Neural crest cell (in vitro differentiated cells): ENCODE measurements at regions not wholly inside any gene's neighbourhood (a gene's known extent, or its start where the extent isn't known, plus 50 kb on each side); places are given as distances from the start of the nearest gene placed in this dataset.

Experiments used
- DNase-seq: peaks from one replicate; pipeline ENCODE4 v3.0.0; 2021; ENCODE audit warnings: low read depth, mixed read lengths, low spot score
- H3K27ac Mint-ChIP-seq: one replicate; pipeline ENCODE4 v1.8.0; 2021; ENCODE audit warnings: mild to moderate bottlenecking, mixed read lengths; ENCODE audit not compliant: unreplicated experiment
- H3K27me3 Mint-ChIP-seq: 2 replicates; pipeline ENCODE4 v1.8.0; 2021; ENCODE audit warnings: low read depth, mild to moderate bottlenecking, mixed read lengths
- H3K36me3 Mint-ChIP-seq: 2 replicates; pipeline ENCODE4 v1.8.0; 2021; ENCODE audit warnings: low read depth, mild to moderate bottlenecking, mixed read lengths
- H3K4me1 Mint-ChIP-seq: 2 replicates; pipeline ENCODE4 v1.8.0; 2021; ENCODE audit warnings: mixed read lengths
- H3K4me3 Mint-ChIP-seq: one replicate; pipeline ENCODE4 v1.8.0; 2021; ENCODE audit warnings: mild to moderate bottlenecking, mixed read lengths
- H3K9me3 Mint-ChIP-seq: 2 replicates; pipeline ENCODE4 v1.8.0; 2021; ENCODE audit warnings: mixed read lengths
- TF ChIP-seq, protein P1 (sequence below): fragments of 200-600 bp; sonication (generic); conservative IDR thresholded peaks from 2 replicates; pipeline ENCODE4 v1.5.0; 2021; ENCODE audit warnings: antibody characterized with exemption, mild to moderate bottlenecking

- H3K27me3 Mint-ChIP-seq, result no peaks in the 10 kb centered on the region
- TF ChIP-seq, protein P1, sequence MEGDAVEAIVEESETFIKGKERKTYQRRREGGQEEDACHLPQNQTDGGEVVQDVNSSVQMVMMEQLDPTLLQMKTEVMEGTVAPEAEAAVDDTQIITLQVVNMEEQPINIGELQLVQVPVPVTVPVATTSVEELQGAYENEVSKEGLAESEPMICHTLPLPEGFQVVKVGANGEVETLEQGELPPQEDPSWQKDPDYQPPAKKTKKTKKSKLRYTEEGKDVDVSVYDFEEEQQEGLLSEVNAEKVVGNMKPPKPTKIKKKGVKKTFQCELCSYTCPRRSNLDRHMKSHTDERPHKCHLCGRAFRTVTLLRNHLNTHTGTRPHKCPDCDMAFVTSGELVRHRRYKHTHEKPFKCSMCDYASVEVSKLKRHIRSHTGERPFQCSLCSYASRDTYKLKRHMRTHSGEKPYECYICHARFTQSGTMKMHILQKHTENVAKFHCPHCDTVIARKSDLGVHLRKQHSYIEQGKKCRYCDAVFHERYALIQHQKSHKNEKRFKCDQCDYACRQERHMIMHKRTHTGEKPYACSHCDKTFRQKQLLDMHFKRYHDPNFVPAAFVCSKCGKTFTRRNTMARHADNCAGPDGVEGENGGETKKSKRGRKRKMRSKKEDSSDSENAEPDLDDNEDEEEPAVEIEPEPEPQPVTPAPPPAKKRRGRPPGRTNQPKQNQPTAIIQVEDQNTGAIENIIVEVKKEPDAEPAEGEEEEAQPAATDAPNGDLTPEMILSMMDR, result no peak
- H3K4me3 Mint-ChIP-seq, result no peak overlapping the region
- DNase-seq, result no peak
- no peaks in the 10 kb centered on the region for H3K9me3 Mint-ChIP-seq
- H3K36me3 Mint-ChIP-seq, result no peaks in the 10 kb centered on the region
- H3K4me1 Mint-ChIP-seq, result peaks cover 6% of the 10 kb centered on the region
- H3K27ac Mint-ChIP-seq, result no peak overlapping the region
These were observed 132.1 kb upstream of the SLC30A5 start for GRCh38 chr5:68961762-68962161.

DNA sequence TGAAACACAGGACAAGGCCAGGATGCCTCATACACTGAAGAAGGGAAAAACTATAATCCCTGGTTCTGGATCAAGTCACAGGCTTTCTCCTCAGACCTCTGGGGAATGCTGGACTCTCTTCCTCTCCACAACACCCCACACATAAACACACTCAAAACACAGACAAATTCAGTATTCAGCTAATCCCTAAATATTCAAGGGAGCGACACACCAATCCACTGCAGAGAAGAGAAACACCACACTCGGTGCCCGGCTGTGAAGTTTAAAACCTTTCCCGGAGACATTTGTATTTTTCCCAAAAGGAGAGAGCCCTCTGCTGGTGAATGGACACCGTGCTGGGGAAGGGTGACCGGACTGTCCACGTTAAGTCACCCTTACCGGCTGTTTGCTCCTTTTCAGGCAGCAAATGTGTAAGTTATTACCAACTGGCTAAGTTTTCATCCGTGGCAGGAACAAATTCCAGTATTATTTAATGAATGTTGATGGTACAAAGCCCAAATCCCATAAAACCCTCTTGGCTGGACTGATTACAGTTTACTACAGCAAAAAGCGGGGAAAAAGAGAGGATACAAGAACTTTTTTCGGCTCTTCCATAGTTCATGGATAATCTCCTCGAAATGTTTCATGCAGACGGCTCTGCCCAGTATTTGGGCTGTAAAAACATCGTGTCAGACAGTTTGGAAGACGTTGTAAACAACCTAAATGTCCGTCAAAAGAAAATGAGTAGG, 130.9 kb upstream of the SLC30A5 start:
- no peak overlapping the region for H3K4me3 Mint-ChIP-seq
- H3K4me1 Mint-ChIP-seq, result peaks cover 6% of the 10 kb centered on the region
- H3K27ac Mint-ChIP-seq, result peak overlapping the region; percentile 91
- H3K27me3 Mint-ChIP-seq, result no peaks in the 10 kb centered on the region
- H3K36me3 Mint-ChIP-seq, result no peaks in the 10 kb centered on the region
- no peaks in the 10 kb centered on the region for H3K9me3 Mint-ChIP-seq
- peak; percentile 71 for DNase-seq
- TF ChIP-seq, protein P1, result peak; percentile 89

DNA sequence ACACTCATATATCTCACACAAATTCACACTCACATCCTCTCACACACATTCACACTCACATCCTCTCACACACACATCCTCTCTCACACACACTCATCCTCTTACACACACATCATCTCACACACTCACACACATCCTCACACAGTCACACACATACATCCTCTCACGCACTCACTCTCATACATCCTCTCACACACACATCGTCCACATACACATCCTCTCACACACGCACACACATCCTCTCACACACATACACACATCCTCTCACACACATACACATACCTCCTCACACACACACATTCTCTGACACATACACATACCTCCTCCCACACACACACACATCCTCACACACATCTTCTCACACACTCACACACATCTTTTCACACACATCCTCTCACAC, 129.1 kb upstream of the SLC30A5 start:
- no peaks in the 10 kb centered on the region for H3K27me3 Mint-ChIP-seq
- no peaks in the 10 kb centered on the region for H3K36me3 Mint-ChIP-seq

GRCh38 chr5:68965926-68966325, 127.9 kb upstream of the SLC30A5 start:
- TF ChIP-seq, protein P1, result no peak
- Mint-ChIP-seq H3K27me3 (no peaks in the 10 kb centered on the region), H3K36me3 (no peaks in the 10 kb centered on the region), H3K9me3 (no peaks in the 10 kb centered on the region), H3K27ac (no peak overlapping the region), H3K4me3 (no peak overlapping the region), H3K4me1 (peaks cover 6% of the 10 kb centered on the region)
- DNase-seq, result no peak

More for the DNA sequence above, 129.1 kb upstream of the SLC30A5 start:
- TF ChIP-seq, protein P1, result no peak
- no peaks in the 10 kb centered on the region for H3K9me3 Mint-ChIP-seq
- H3K27ac Mint-ChIP-seq, result no peak overlapping the region
- no peak overlapping the region for H3K4me3 Mint-ChIP-seq
- peaks cover 6% of the 10 kb centered on the region for H3K4me1 Mint-ChIP-seq
- no peak for DNase-seq

- Mint-ChIP-seq H3K27ac (no peak overlapping the region), H3K27me3 (no peaks in the 10 kb centered on the region), H3K9me3 (no peaks in the 10 kb centered on the region), H3K36me3 (no peaks in the 10 kb centered on the region), H3K4me3 (no peak overlapping the region), H3K4me1 (peaks cover 6% of the 10 kb centered on the region)
- no peak for DNase-seq
- TF ChIP-seq, protein P1, result no peak
These were observed 127.2 kb upstream of the SLC30A5 start for GRCh38 chr5:68966596-68966995.
